Kidney (tissue), 13 donors: ENCODE measurements at regions not wholly inside any gene's neighbourhood (a gene's known extent, or its start where the extent isn't known, plus 50 kb on each side); places are given as distances from the start of the nearest gene placed in this dataset.

Source experiments
- DNase-seq, 5 donors: peaks; one replicate each; pipeline ENCODE4 v3.0.0-alpha.2; 2013 to 2020
- FAIRE-seq: peaks from 2 replicates; lab custom pipeline; 2012; peaks lifted over from hg19 to GRCh38; lab: Jason Lieb, UNC
- H3K27ac ChIP-seq, 2 donors: one replicate each; pipeline ENCODE4 v1.7.0; 2013; ENCODE audit warnings: low read depth in 2 of 2, low read length in 2 of 2, inconsistent platforms in 1 of 2
- H3K27me3 ChIP-seq: one replicate; pipeline ENCODE4 v1.7.1; 2013; ENCODE audit warnings: low read length, inconsistent platforms; ENCODE audit not compliant: control insufficient read depth, insufficient read depth
- H3K36me3 ChIP-seq, 3 donors: one replicate each; pipeline versions ENCODE4 v1.7.0 to v1.7.1; 2013; ENCODE audit warnings: low read length in 3 of 3, control low read depth in 1 of 3, inconsistent platforms in 1 of 3; ENCODE audit not compliant: insufficient read depth in 3 of 3, control insufficient read depth in 2 of 3
- H3K4me1 ChIP-seq, 3 donors: one replicate each; pipeline versions ENCODE4 v1.7.0 to v1.7.1; 2013; ENCODE audit warnings: low read length in 3 of 3, inconsistent platforms in 1 of 3, low read depth in 1 of 3; ENCODE audit not compliant: control insufficient read depth in 2 of 3, insufficient read depth in 2 of 3
- H3K4me3 ChIP-seq, 3 donors: one replicate each; pipeline versions ENCODE4 v1.7.0 to v1.8.1; 2013; ENCODE audit warnings: low read length in 3 of 3, control low read depth in 1 of 3, inconsistent platforms in 1 of 3
- H3K9ac ChIP-seq, 3 donors: one replicate each; pipeline versions ENCODE4 v1.7.0 to v1.7.1; 2013; ENCODE audit warnings: low read length in 3 of 3, control low read depth in 1 of 3, inconsistent platforms in 1 of 3
- H3K9me3 ChIP-seq, 3 donors: one replicate each; pipeline versions ENCODE4 v1.7.0 to v1.7.1; 2013; ENCODE audit warnings: low read length in 3 of 3, control low read depth in 1 of 3, inconsistent platforms in 1 of 3; ENCODE audit not compliant: control insufficient read depth in 2 of 3, insufficient read depth in 1 of 3
- CTCF ChIP-seq: IDR thresholded peaks from 3 replicates; pipeline ENCODE4 v1.5.1; 2012; ENCODE audit warnings: mild to moderate bottlenecking, moderate library complexity, borderline replicate concordance; ENCODE audit not compliant: insufficient read depth; ENCODE audit errors: extremely low read depth
- intact Hi-C: fragments of 100-400 bp; cut with DNase I; formaldehyde crosslinking; loops from one replicate; pipeline ENCODE4 v1.11.1; 2022
- donor health status: control.
- donor health status: control.
- donor health status: control.
- donor health status: control.
- donor health status: control.
- donor health status: DM: yes; HTN: yes; CAD: no.
- donor health status: Normal renal cell carcinoma (clear cell type).

GRCh38 chr10:53430127-53430891, 657.7 kb upstream of the MBL2 start:
- DNase-seq (peak in 1 of 5 donors; percentile 29), FAIRE-seq (no peak)
- Histone ChIP-seq H3K4me3 (no peak overlapping the region), H3K9me3 (no peaks in the 10 kb centered on the region), H3K4me1 (no peaks in the 10 kb centered on the region), H3K27ac (no peak overlapping the region), H3K27me3 (no peaks in the 10 kb centered on the region), H3K9ac (no peak overlapping the region), H3K36me3 (no peaks in the 10 kb centered on the region)
- intact Hi-C loops: no loop called here
- no peak for TF ChIP-seq CTCF

- no peak for TF ChIP-seq CTCF
Observed at GRCh38 chr10:53422223-53422888, 649.8 kb upstream of the MBL2 start.

GRCh38 chr10:53412651-53413050, 640.1 kb upstream of the MBL2 start:
- no peak for DNase-seq
- intact Hi-C loops: no loop called here

More at GRCh38 chr10:53422223-53422888, 649.8 kb upstream of the MBL2 start:
- no peaks in the 10 kb centered on the region for H3K36me3 ChIP-seq
- no peak for DNase-seq
- H3K27ac ChIP-seq: no peak overlapping the region
- H3K4me1 ChIP-seq: no peaks in the 10 kb centered on the region
- H3K4me3 ChIP-seq: no peak overlapping the region
- no peak overlapping the region for H3K9ac ChIP-seq
- H3K27me3 ChIP-seq: no peaks in the 10 kb centered on the region
- intact Hi-C loops: no loop called here
- no peaks in the 10 kb centered on the region for H3K9me3 ChIP-seq
- FAIRE-seq: no peak

More at GRCh38 chr10:53412651-53413050, 640.1 kb upstream of the MBL2 start:
- Histone ChIP-seq H3K9me3 (no peaks in the 10 kb centered on the region), H3K9ac (no peak overlapping the region), H3K4me3 (no peak overlapping the region), H3K4me1 (no peaks in the 10 kb centered on the region), H3K27me3 (no peaks in the 10 kb centered on the region), H3K36me3 (no peaks in the 10 kb centered on the region), H3K27ac (no peak overlapping the region)
- no peak for TF ChIP-seq CTCF
- FAIRE-seq: no peak
